ENCODE measurements at regions not wholly inside any gene's neighbourhood (a gene's known extent, or its start where the extent isn't known, plus 50 kb on each side); places are given as distances from the start of the nearest gene placed in this dataset.
A peak's percentile ranks its signal among the peaks of the same experiment; 100 is the strongest.

- Mint-ChIP-seq H3K4me3 (peak overlapping the region; percentile 91), H3K27me3 (ENCODE audit: low read depth, poor library complexity) (no peaks in the 10 kb centered on the region), H3K27ac (peak overlapping the region; percentile 58), H3K4me1 (peaks cover 19% of the 10 kb centered on the region), H3K36me3 (ENCODE audit: low read depth) (peaks cover 29% of the 10 kb centered on the region), H3K9me3 (no peaks in the 10 kb centered on the region)
- no peak for TF ChIP-seq CTCF (IDR thresholded peaks at IDR 0.05)
- DNase-seq: peak; percentile 3
These were observed 1354.7 kb upstream of the LRRTM3 start for GRCh38 chr10:65571011-65571570.

- DNase-seq: no peak
- H3K36me3 Mint-ChIP-seq (ENCODE audit: low read depth): peaks cover 80% of the 10 kb centered on the region
- H3K9me3 Mint-ChIP-seq: peaks cover 49% of the 10 kb centered on the region
- H3K4me3 Mint-ChIP-seq: no peak overlapping the region
- no peak for TF ChIP-seq CTCF (IDR thresholded peaks at IDR 0.05)
- H3K27ac Mint-ChIP-seq: no peak overlapping the region
- H3K4me1 Mint-ChIP-seq: no peaks in the 10 kb centered on the region
- no peaks in the 10 kb centered on the region for H3K27me3 Mint-ChIP-seq (ENCODE audit: low read depth, poor library complexity)
These were observed 1344.3 kb upstream of the LRRTM3 start for GRCh38 chr10:65581426-65582026.

- DNase-seq: no peak
- no peaks in the 10 kb centered on the region for H3K27me3 Mint-ChIP-seq (ENCODE audit: low read depth, poor library complexity)
- H3K4me1 Mint-ChIP-seq: no peaks in the 10 kb centered on the region
- H3K9me3 Mint-ChIP-seq: peaks cover 34% of the 10 kb centered on the region
- no peak overlapping the region for H3K27ac Mint-ChIP-seq
- TF ChIP-seq CTCF (IDR thresholded peaks at IDR 0.05): no peak
- no peak overlapping the region for H3K4me3 Mint-ChIP-seq
- peaks cover 56% of the 10 kb centered on the region for H3K36me3 Mint-ChIP-seq (ENCODE audit: low read depth)
These were observed 1323.5 kb upstream of the LRRTM3 start for GRCh38 chr10:65602182-65602865.

GRCh38 chr10:65611592-65611991 lies 1314.2 kb upstream of the LRRTM3 start:
- H3K4me1 Mint-ChIP-seq: no peaks in the 10 kb centered on the region
- H3K9me3 Mint-ChIP-seq: peaks cover 22% of the 10 kb centered on the region
- H3K27ac Mint-ChIP-seq: no peak overlapping the region
- no peak for DNase-seq
- TF ChIP-seq CTCF (IDR thresholded peaks at IDR 0.05): no peak
- H3K4me3 Mint-ChIP-seq: no peak overlapping the region
- no peaks in the 10 kb centered on the region for H3K27me3 Mint-ChIP-seq (ENCODE audit: low read depth, poor library complexity)
- H3K36me3 Mint-ChIP-seq (ENCODE audit: low read depth): peaks cover 49% of the 10 kb centered on the region

GRCh38 chr10:65614956-65615565 lies 1310.8 kb upstream of the LRRTM3 start:
- Mint-ChIP-seq H3K4me1 (no peaks in the 10 kb centered on the region), H3K4me3 (no peak overlapping the region)

More at GRCh38 chr10:65614956-65615565, 1310.8 kb upstream of the LRRTM3 start:
- H3K27me3 Mint-ChIP-seq (ENCODE audit: low read depth, poor library complexity): no peaks in the 10 kb centered on the region
- peaks cover 25% of the 10 kb centered on the region for H3K9me3 Mint-ChIP-seq
- no peak for DNase-seq
- H3K27ac Mint-ChIP-seq: no peak overlapping the region
- peaks cover 57% of the 10 kb centered on the region for H3K36me3 Mint-ChIP-seq (ENCODE audit: low read depth)
- no peak for TF ChIP-seq CTCF (IDR thresholded peaks at IDR 0.05)
